K562 (cell line): ENCODE measurements at regions not wholly inside any gene's neighbourhood (a gene's known extent, or its start where the extent isn't known, plus 50 kb on each side); places are given as distances from the start of the nearest gene placed in this dataset.
A peak's percentile ranks its signal among the peaks of the same experiment; 100 is the strongest.

Experiments used
- ATAC-seq: fragments of 200-7000 bp; cut with Tn5 transposase; 3 replicates; pipeline ENCODE4 v1.9.1; 2020; ENCODE audit warnings: moderate library complexity
- BruUV-seq: library from RNA; stranded (reverse); fragments of 400-500 nt; replicated peaks from 2 replicates; lab custom pipeline; 2021; lab: Mats Ljungman, UMichigan
- CTCF ChIA-PET: fragments of 300-600 bp; formaldehyde crosslinking; extraction: SDS; loops from one replicate; lab custom pipeline; 2021; ENCODE audit warnings: low intra/inter-chr PET ratio; lab: Yijun Ruan, JAX
- POLR2A ChIA-PET: fragments of 300-600, 350-650 bp; sonication (Branson Sonifier 250); formaldehyde crosslinking; extraction: SDS; loops from one replicate; lab custom pipeline; 2021; ENCODE audit warnings: antibody characterized with exemption, inconsistent platforms; lab: Yijun Ruan, JAX
- DNase-seq, 4 experiments: peaks; one replicate each; pipeline versions ENCODE4 v3.0.0 to v3.0.0-alpha.2; 2011 to 2018; ENCODE audit warnings: low spot score in 3 of 4, mixed read lengths in 3 of 4; ENCODE audit errors: extremely low read depth in 1 of 4
- FAIRE-seq: peaks from 2 replicates; lab custom pipeline; 2011; peaks lifted over from hg19 to GRCh38; lab: Jason Lieb, UNC
- H2AFZ ChIP-seq: 2 replicates; pipeline ENCODE4 v1.6.0; 2011; ENCODE audit warnings: low read depth, low read length, control low read depth, inconsistent platforms
- H3K27ac ChIP-seq: fragments of 200-600 bp; 3 replicates; pipeline ENCODE4 v1.8.0; 2011; ENCODE audit warnings: low read depth, mild to moderate bottlenecking, control low read depth, inconsistent platforms, low read length, moderate library complexity, mixed read lengths; ENCODE audit errors: extremely low read depth
- H3K27me3 ChIP-seq, 2 experiments: fragments of 300-600 bp in 1 of 2; 2 replicates in 1 of 2; 3 replicates in 1 of 2; pipeline versions ENCODE4 v1.6.0 to v1.8.0; 2011; ENCODE audit warnings: inconsistent platforms in 2 of 2, low read length in 2 of 2, mild to moderate bottlenecking in 1 of 2, mixed read lengths in 1 of 2, moderate library complexity in 1 of 2; ENCODE audit not compliant: control insufficient read depth in 2 of 2, insufficient read depth in 2 of 2
- H3K36me3 ChIP-seq: fragments of 300-600 bp; 3 replicates; pipeline ENCODE4 v1.8.0; 2011; ENCODE audit warnings: mild to moderate bottlenecking, low read length, inconsistent platforms; ENCODE audit not compliant: control insufficient read depth, insufficient read depth
- H3K4me1 ChIP-seq, 2 experiments: fragments of 200-600 bp in 1 of 2; replicated peaks in 1 of 2; 2 replicates in 1 of 2; 3 replicates in 1 of 2; pipeline versions ENCODE4 v1.5.1 to v1.8.0; 2011; ENCODE audit warnings: inconsistent platforms in 2 of 2, low read length in 2 of 2, mild to moderate bottlenecking in 1 of 2, mixed read lengths in 1 of 2, moderate library complexity in 1 of 2; ENCODE audit not compliant: control insufficient read depth in 2 of 2, insufficient read depth in 2 of 2
- H3K4me2 ChIP-seq: 2 replicates; pipeline ENCODE4 v1.6.1; 2011; ENCODE audit warnings: low read length, control low read depth, inconsistent platforms, mixed read lengths; ENCODE audit not compliant: insufficient read depth
- H3K4me3 ChIP-seq: fragments of 200-600 bp; sonication (generic), shearing (Covaris generic); 2 replicates; pipeline ENCODE4 v1.5.1; 2016; ENCODE audit warnings: control low read depth, inconsistent platforms
- H3K79me2 ChIP-seq: fragments of 200-600 bp; 3 replicates; pipeline ENCODE4 v1.8.0; 2011; ENCODE audit warnings: low read length, inconsistent platforms; ENCODE audit not compliant: control insufficient read depth, insufficient read depth
- H3K9ac ChIP-seq, 2 experiments: 2 replicates each; pipeline versions ENCODE4 v1.6.0 to v1.6.1; 2011; ENCODE audit warnings: low read depth in 2 of 2, low read length in 2 of 2, control low read depth in 1 of 2, inconsistent platforms in 1 of 2, mild to moderate bottlenecking in 1 of 2, mixed read lengths in 1 of 2; ENCODE audit not compliant: insufficient read depth in 1 of 2
- H3K9me1 ChIP-seq: one replicate; pipeline ENCODE4 v1.6.0; 2011; ENCODE audit warnings: inconsistent platforms, mild to moderate bottlenecking, low read length, moderate library complexity; ENCODE audit not compliant: control insufficient read depth, insufficient read depth
- H3K9me3 ChIP-seq: replicated peaks from 2 replicates; pipeline ENCODE4 v1.5.1; 2011; ENCODE audit warnings: low read depth, low read length, inconsistent platforms; ENCODE audit not compliant: control insufficient read depth, insufficient read depth
- H4K20me1 ChIP-seq: replicated peaks from 2 replicates; pipeline ENCODE4 v1.6.1; 2011; ENCODE audit warnings: low read length, inconsistent platforms, mixed read lengths; ENCODE audit not compliant: control insufficient read depth, insufficient read depth
- FOXJ3 ChIP-seq: sonication (generic); formaldehyde crosslinking; IDR thresholded peaks from 2 replicates; pipeline ENCODE4 v1.4.0; 2020; ENCODE audit warnings: mild to moderate bottlenecking, missing genetic modification reagents
- PHB ChIP-seq: fragments of 250-450 bp; sonication (Bioruptor Pico); IDR thresholded peaks from 2 replicates; pipeline ENCODE4 v1.5.0; 2021
- PPARD ChIP-seq: fragments of 250-450 bp; sonication (Bioruptor Pico); IDR thresholded peaks from 2 replicates; pipeline ENCODE4 v1.8.0; 2022; ENCODE audit warnings: inconsistent platforms, mild to moderate bottlenecking, moderate library complexity
- RBM25 ChIP-seq: fragments of 200-400 bp; formaldehyde crosslinking; IDR thresholded peaks from 2 replicates; pipeline ENCODE4 v1.6.1; 2018; ENCODE audit warnings: low read length, low read depth, moderate library complexity; ENCODE audit not compliant: severe bottlenecking
- SFPQ ChIP-seq: fragments of 200-400 bp; formaldehyde crosslinking; IDR thresholded peaks from 2 replicates; pipeline ENCODE4 v1.6.1; 2017; ENCODE audit warnings: mild to moderate bottlenecking, low read depth, low read length, moderate library complexity
- TCF3 ChIP-seq: sonication (generic); formaldehyde crosslinking; IDR thresholded peaks from 2 replicates; pipeline ENCODE4 v1.4.0; 2020; ENCODE audit warnings: mild to moderate bottlenecking, missing genetic modification reagents
- WGBS: fragments of 100-300 bp; shearing (Covaris generic); methylation state at CpG from one replicate; pipeline ENCODE4 v1.1.6; 2016; ENCODE audit warnings: low coverage, mixed read lengths; ENCODE audit not compliant: insufficient coverage; ENCODE audit errors: missing lambda C conversion rate; 5-methylcytosine and 5-hydroxymethylcytosine counted together
- in situ Hi-C: fragments of 300-500 bp; cut with MboI; formaldehyde crosslinking; loops from 4 replicates; pipeline ENCODE4 v1.15.0; 2018; ENCODE audit warnings: inconsistent platforms, mixed read lengths
- intact Hi-C: fragments of 100-400 bp; cut with micrococcal nuclease; formaldehyde crosslinking; loops from 2 replicates; pipeline ENCODE4 v1.14.2; 2022
- TF ChIP-seq, protein P1 (sequence below): sonication (generic); formaldehyde crosslinking; IDR thresholded peaks from 2 replicates; pipeline ENCODE4 v1.8.0; 2022; ENCODE audit warnings: mild to moderate bottlenecking, missing genetic modification reagents
- TF ChIP-seq, protein P2 (sequence below): fragments of 250-450 bp; sonication (Bioruptor Pico); IDR thresholded peaks from 2 replicates; pipeline ENCODE4 v1.4.0; 2020; ENCODE audit warnings: mild to moderate bottlenecking, moderate library complexity

GRCh38 chr16:50461400-50461760 lies 86.8 kb upstream of the NKD1 start:
- H3K27ac ChIP-seq: no peak overlapping the region
- no peaks in the 10 kb centered on the region; a peak in 1 of 5 replicates for H3K4me1 ChIP-seq
- no peaks in the 10 kb centered on the region for H3K79me2 ChIP-seq
- no peaks in the 10 kb centered on the region for H3K9me1 ChIP-seq
- peaks cover 34 to 64% of the 10 kb centered on the region in 2 experiments for H3K27me3 ChIP-seq
- ChIA-PET CTCF (no interaction called here), POLR2A (interaction anchor here (0.8 to 0.9 kb wide), 2 partner anchors 14 to 224 kb away, joined by 3 read pairs; no protein-coding TSS in a partner anchor)
- WGBS: 7% methylated on average over 4 of the region's 4 CpGs
- DNase-seq (no peak), FAIRE-seq (no peak), ATAC-seq (no peak)
- H2AFZ ChIP-seq: no peak overlapping the region
- no peak overlapping the region for H3K4me2 ChIP-seq
- H3K9me3 ChIP-seq: no peaks in the 10 kb centered on the region
- in situ Hi-C loops: no loop called here
- TF ChIP-seq SFPQ (no peak), FOXJ3 (no peak), TCF3 (CRISPR knock-in tag) (no peak), PPARD (no peak), PHB (CRISPR knock-in tag) (no peak), RBM25 (peak; percentile 12)
- TF ChIP-seq, protein P1, sequence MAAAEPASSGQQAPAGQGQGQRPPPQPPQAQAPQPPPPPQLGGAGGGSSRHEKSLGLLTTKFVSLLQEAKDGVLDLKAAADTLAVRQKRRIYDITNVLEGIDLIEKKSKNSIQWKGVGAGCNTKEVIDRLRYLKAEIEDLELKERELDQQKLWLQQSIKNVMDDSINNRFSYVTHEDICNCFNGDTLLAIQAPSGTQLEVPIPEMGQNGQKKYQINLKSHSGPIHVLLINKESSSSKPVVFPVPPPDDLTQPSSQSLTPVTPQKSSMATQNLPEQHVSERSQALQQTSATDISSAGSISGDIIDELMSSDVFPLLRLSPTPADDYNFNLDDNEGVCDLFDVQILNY (CRISPR knock-in tag): no peak
- TF ChIP-seq, protein P2, sequence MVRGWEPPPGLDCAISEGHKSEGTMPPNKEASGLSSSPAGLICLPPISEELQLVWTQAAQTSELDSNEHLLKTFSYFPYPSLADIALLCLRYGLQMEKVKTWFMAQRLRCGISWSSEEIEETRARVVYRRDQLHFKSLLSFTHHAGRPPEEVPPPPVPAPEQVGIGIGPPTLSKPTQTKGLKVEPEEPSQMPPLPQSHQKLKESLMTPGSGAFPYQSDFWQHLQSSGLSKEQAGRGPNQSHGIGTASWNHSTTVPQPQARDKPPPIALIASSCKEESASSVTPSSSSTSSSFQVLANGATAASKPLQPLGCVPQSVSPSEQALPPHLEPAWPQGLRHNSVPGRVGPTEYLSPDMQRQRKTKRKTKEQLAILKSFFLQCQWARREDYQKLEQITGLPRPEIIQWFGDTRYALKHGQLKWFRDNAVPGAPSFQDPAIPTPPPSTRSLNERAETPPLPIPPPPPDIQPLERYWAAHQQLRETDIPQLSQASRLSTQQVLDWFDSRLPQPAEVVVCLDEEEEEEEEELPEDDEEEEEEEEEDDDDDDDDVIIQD (CRISPR knock-in tag): no peak
- no peak overlapping the region for H3K4me3 ChIP-seq
- no peaks in the 10 kb centered on the region for H3K36me3 ChIP-seq
- BruUV-seq: no TSS peak
- intact Hi-C loops: no loop called here
- H4K20me1 ChIP-seq: 0 out of 2 replicates have a peak, but pooled peaks cover 3% of the 10 kb centered on the region
- H3K9ac ChIP-seq: no peak overlapping the region
